ENCODE measurements at regions not wholly inside any gene's neighbourhood (a gene's known extent, or its start where the extent isn't known, plus 50 kb on each side); places are given as distances from the start of the nearest gene placed in this dataset.
A peak's percentile ranks its signal among the peaks of the same experiment; 100 is the strongest.
"Not testable (repeated sequence)": the region's sequence is repeated elsewhere in the genome, so short reads cannot be mapped to it uniquely, and the experiment has no call there.

GRCh38 chr9:41272879-41273548 lies 83.9 kb upstream of the ZNG1F start:
- peak; percentile 50 for DNase-seq

DNA sequence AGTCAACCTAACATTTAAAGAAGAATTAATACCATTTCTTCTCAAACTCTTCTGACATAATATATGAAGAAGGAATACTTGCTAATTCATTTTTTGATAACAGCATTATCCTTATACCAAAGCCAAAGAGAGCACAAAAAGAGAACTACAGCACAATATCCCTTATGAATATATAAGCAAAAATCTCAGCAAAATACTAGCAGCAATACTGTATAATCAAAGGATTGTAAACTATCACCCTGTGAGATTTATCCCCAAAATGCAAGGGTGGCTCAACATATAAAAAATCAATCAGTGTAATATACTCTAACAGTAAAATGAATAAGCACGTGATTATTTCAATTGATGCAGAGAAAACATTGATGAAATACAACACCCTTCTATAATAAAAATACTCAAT lies 81.9 kb upstream of the ZNG1F start:
- DNase-seq: not testable (repeated sequence)

- DNase-seq: not testable (repeated sequence)
Observed at GRCh38 chr9:41269471-41269870, 80.4 kb upstream of the ZNG1F start.

- DNase-seq: not testable (repeated sequence)
Observed at GRCh38 chr9:41269054-41269453, 79.9 kb upstream of the ZNG1F start.

- DNase-seq: not testable (repeated sequence)
Observed at GRCh38 chr9:41266602-41267001, 77.5 kb upstream of the ZNG1F start.

DNA sequence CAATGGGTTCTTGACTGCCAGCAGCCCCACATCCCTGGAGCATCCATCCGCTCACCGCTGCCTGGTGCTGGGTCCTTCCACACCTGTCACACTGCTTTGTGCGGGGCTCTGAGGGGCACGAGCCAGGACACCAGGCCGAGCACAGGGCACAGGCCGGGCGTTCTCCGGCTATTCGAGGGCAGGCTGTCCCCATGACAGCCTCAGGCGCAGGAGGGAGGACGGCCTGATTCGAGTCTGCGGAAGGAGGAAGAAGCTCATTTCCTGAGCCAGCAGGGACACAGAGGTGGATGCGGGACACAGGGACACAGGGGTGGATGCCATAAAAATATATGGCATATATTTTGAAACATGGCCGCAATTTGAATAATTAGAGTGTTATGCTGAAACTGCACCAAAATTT lies 76.9 kb upstream of the ZNG1F start:
- DNase-seq: not testable (repeated sequence)

DNA sequence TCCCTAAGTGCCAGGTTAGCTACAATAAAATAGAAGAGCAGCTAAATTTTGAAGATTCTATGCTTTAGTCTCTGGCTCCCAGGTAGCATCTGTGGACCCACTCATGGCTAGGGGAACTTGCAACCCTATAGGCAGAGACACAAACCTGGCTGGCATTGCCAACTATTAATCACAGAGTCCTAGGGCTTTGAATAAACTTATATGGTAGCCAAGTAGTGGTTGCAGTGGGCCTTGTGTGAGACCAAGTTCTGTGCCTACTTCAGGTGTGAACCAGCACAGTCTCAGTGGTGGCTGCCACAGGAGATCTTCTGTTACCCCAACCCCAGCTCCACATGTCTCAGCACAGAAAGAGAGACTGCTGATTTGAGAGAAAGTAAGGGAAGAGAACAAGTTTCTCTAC lies 62.9 kb upstream of the ZNG1F start:
- DNase-seq: not testable (repeated sequence)

DNA sequence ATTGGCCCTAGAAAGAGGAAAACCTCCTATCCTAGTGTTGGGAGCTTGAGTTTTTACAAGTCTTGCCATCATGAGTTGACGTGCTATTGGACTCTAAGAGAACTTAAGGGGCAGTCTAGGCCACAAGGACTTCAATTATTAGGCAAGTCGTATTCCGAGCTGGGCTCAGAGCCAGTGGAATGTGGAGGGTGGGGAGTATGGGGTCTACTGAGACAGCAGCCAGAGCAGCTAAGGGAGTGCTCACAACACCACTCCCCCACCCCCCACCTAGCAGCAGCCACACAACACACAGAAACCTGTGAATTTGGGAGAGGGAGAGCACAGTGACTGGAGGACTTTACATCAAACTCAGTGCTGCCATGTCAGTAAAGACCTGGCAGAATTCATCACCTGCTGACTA lies 62.0 kb upstream of the ZNG1F start:
- DNase-seq: not testable (repeated sequence)

DNA sequence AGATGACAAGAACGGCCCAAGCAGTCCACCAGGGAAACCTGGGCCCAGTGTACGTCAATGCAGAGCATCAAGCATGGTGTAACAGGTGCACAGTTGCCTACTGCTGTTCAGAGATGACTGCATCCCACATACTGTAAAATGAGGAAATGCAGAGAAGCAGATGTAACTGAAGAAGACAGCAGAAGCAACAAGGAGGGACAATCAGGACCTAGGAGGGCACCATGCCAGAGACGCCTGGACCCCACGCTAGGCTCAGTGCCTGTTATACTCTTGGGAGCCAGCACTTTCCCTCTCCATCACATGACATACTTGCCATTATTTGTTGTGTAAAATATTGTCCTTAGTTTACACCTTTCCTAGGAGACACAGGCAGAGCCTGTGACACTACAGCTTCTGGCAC lies 57.6 kb upstream of the ZNG1F start:
- DNase-seq: not testable (repeated sequence)
